ENCODE measurements at regions not wholly inside any gene's neighbourhood (a gene's known extent, or its start where the extent isn't known, plus 50 kb on each side); places are given as distances from the start of the nearest gene placed in this dataset.

DNA sequence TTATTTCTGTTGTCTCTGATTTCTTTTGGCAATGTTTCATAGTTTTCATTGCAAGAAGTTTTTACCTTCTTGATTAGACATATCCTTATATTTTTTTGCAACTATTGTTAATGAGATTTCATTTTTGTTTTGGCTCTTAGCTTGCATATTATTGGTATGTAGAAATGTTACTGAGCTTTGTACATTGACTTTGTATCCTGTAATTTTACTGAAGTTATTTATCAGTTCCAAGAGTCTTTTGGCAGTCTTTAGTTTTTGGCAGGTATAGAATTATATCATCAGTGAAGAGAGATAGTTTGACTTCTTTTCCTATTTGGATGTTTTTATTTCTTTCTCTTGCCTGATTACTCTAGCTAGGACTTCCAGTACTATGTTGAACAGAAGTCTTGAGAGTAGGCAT is 375.7 kb downstream of the TDRD3 start:
- no peak for DNase-seq (ENCODE audit: low spot score)

DNA sequence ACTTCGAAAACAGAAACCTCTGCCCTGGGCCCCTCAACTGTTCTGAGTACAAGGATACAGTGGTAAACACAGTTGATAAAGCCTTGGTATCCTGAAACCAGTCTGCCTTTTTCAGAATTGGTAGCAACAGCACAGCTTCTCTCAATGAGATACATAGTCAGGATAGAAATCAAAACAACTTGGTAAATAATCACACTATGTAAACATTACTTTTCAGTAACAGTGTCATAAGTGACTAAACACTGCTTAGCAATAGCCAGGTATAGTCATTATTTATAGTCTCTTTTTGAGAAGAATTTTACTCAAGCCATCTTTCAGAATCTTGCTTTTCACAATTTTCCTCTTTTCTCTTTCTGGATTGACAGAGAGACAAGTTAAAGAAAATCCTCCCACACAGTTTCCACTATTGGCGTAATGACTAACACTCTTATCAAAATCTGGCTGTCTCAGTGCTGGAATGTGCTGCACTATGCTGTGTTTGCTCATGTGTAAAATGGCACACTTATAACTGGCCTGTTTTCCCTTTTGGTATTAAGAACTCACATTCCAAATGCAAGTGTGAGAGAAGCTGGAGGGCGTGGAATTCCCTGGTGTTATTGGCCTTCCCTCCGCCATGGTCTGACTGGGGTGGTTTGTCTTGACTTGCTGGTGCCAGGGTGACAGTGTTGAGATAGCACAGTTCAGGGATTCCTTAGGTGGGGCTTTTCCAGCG is 368.8 kb downstream of the TDRD3 start:
- DNase-seq (ENCODE audit: low spot score) = no peak

DNA sequence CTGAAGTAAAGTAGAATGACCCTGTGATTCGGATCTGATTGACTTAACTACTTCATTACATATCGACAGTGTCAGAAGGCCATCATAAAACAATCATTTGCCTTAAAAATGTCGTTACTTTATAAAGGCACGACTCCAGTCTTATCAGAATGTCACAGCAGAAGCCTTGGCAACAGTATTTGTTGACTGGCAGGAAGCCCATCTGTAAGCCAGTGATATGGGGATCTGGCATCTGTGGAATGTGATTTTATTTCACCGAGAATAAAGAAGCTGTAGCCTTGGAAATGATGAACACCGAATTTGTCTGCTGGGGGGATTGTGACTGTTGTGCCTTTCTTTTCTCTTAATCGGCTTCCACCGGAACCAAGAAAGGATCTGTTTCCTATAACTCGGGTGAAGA is 362.5 kb downstream of the TDRD3 start:
- DNase-seq (ENCODE audit: low spot score) = no peak

DNA sequence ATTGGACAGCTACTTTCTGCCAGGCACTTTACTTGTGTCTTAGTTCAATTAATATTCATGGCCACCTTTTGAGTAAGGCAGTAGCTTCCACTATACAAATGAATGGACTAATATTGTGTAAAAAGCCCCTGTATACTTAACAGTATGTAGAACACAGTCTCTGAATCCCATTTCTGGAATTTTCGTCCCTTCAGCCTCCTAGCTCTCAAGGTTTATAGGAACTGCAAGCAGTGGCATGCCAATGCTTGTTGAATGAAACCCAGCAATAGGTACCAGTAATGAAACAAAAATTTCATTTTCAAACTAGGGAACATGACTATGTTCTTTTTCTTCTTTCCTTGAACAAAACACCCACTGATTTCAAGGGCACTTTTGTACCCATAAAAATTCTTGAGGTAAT is 361.6 kb downstream of the TDRD3 start:
- DNase-seq (ENCODE audit: low spot score) = no peak

DNA sequence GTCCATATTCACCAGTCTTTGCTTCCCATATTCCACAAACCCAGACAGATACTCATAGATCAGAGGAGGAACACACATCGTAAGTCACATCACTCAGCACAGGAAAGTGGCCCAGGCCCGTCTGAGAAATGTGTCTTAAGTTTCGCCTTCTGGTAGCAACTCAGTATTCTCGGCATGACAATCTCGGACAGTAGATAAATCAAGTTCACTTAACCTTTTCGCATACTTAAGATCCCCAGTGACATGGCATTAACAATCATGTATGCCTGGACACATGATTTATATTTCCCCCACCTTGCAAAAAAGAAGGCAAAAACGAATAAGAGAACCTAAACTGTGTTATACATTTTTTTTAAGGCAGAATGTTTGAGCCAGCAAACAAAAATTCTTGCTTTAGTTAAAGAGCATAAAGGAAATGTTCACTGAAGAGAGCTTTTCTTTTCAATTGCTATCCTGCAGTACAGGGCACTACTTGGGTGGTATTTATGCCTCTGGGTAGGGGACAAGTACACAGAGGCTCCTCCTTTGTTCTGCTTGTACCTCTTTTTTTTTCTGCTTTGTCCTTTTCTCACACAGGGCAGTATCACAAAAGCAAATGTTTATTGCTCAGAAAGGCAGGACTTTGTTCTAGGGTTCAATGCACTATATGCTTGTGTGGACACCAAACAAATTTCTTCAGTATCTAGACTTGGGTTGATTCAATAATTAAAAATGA is 360.6 kb downstream of the TDRD3 start:
- DNase-seq (ENCODE audit: low spot score) = no peak

DNA sequence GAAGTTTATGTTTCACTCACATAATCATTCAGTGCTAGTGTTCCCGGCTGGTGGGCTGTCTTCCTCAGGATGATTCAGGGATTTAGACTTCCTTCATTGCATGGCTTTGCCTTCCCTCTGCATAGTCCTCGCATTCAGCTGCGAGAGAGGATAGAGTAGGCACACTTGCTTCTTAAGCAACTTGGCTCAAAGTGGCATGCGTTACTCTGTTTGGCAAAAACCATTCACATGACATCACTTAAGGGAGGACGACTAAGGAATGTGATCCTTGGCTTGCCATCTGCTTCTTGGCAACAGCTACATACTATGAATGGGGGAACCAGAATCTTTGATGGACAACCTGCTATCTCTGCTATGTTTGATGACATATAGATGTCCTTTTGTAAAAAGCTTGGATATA is 359.3 kb downstream of the TDRD3 start:
- DNase-seq (ENCODE audit: low spot score) = no peak

DNA sequence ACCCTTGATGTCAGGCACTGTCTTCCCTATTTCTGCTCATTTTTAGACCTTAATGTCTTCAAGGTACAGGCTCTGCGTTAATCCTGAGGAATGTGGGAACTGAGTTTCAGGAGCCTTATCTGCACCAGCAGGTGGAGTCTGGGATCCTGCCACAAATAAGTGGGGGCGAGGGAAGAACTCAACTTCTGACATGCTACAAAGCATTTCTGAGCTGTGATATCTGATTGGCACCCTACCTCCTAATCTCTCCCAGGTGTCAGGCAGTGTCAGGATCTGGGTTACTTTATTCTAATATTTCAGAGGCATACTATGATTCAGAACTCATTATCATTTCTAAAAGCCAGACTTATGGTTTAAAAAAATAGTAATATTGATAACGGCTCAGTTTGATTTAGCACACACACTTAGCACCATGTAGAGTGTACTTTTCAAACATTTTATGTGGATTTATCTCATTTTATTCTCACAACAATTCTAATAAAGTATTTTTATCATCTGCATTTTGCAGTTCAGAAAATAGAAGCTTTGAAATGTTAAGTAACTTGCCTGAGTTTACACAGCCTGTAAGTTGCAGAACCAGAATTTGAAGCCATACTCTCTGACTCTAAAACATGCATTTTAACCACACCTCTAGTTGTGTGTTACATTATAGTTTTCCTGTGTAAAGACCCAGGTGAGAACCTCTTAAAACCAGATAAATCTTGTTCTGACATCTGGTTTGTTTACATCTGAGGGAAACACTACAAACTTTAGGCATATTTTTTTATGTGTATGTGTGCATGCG is 358.6 kb downstream of the TDRD3 start:
- no peak for DNase-seq (ENCODE audit: low spot score)

DNA sequence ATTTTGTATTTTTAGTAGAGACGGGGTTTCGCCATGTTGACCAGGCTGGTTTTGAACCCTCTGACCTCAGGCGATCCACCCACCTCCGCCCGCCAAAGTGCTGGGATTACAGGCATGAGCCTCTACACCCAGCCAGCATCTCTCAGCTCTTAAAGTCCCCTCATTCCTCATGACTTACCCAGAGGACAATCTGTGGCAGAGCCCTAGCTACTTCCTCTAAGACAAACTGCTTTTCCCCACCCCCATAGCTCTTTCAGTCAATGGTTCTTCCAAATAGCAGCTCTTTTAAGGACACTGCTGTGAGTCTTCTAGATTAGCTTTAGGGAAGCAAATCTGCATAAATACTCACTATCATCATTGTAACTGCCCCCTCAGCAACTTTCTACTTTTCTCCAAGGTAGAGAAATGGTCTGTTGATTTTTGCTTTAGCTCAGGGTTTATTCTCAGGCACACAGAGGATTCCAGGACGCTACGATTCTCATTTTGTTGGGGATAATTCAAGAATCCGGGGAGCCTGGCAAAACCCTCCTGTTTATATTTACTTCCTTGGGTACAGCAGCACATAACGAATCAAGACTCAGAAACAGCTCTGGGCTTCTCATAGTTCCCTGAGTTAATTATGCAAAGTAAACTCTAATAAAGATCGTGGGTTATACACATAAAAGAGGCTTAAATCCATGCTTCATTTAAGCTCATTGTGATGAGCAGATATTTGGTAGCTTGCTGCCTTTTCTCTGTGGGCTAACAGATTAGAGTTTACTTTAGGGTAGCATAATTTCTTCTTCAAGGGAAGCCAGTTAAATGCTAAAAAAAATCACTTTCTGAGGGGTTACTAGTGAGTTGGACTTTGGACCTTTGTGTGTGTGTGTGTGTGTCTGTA is 357.4 kb downstream of the TDRD3 start:
- DNase-seq (ENCODE audit: low spot score) = no peak

DNA sequence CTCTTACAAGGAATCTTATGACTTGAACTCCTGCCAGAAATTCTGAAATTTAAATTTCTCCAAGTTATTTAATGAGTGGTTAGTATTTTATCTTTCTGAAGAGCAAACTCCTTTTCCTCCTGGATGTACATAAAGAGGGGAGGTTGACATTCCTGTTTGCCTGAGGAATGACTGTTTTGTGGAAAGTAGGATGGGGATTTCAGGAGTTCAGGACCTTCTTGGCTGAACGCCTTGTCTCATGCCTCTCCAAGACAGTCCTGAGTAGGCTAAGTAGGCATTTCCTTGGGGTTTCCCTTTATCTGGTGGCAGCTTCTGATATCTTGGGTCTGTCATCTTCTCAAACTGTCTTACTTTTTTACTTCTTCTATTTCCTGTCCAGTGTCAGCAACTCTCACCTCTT is 356.6 kb downstream of the TDRD3 start:
- no peak for DNase-seq (ENCODE audit: low spot score)

DNA sequence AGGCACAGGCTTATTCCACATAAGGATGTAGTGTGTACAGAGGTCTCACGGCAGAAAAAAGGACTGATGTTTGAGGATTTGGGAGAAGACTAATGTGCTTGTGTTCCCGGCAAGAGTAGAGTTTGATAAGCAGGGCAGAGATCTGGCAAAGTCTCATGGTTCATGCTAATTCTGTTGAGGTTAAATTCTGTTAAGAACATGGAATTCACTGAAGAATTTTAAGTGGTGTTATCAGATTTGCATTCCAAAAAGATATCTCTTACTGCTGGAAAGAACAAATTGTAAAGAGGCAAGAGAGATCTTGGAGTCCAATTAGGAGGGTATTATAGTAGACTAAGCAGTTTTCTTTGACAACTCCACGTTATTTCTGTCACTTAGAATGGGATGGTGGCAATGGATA is 348.3 kb downstream of the TDRD3 start:
- no peak for DNase-seq (ENCODE audit: low spot score)

DNA sequence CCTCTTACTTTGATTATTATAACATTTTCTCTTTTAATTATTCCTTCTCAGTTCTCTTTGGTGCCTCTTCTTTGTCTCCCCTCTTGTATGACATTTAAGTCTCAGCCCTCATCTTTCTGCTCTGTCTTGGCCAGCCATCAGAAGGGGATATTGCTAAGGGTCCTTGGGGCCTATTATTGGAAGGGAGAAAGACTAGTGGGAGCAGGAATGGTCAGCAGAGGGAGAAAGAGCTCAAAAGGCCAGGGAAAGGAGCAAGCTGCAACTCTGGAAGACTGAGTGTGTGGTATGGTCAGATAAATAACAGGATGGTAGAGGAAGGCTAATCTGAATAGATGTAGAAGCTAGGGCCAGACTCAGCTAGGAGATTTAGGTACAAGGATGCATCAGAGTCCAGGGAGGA is 336.9 kb downstream of the TDRD3 start:
- no peak for DNase-seq (ENCODE audit: low spot score)

DNA sequence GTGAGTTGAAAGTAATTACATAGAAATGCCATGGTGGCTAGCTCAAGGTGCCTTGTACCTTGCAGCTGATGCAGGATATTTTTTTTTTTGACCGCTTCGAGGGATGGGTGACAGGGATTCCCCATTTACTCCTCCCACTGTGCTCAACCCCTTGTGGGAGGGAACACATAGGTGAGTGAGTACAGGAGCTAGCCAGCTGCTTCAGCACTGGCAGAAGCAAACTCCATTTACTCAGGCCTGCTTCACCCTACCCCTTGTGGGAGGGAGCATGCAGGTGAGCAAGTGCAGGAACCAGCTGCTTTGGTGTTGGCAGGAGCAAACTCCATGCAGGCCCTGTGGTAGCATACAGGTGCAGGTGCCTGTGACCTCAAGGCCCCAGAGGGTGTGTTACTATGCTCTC is 330.1 kb downstream of the TDRD3 start:
- no peak for DNase-seq (ENCODE audit: low spot score)

DNA sequence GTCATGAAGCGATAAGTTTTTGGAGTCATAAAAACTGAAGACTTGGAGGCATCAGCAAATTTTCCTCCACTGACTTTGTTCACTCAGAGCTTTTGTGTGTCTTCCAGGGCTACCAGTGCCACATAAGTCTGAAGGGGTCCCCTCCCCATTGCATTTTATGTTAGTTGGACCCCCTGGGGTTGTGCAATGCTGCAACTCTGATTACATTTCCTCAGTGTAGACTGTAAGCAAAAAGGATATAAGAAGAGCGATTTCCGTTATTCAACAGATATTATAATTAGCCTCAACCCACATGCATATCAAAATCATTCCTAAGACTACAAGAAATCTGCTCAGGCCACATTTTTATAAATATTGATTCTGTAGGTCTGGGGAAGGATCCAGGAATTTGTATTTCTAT is 324.0 kb downstream of the TDRD3 start:
- no peak for DNase-seq (ENCODE audit: low spot score)

DNA sequence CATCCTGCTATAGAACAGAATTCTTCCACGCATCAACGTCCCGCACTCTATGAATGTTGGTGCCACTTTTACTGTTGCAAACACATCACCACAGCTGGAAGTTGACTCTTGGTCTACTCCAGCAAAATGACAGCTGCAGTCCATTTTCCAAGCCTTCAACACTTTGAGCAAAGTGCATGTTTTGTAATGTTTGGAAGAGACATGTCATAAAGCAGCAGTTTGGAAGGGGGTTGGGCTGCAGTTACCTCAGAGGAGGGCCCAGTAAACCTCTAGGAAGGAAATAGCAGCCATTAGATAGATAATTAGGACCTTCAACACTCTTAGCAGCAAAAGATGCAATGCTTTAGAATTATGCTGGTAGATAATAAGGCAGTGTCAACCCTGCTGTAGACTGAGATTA is 323.6 kb downstream of the TDRD3 start:
- no peak for DNase-seq (ENCODE audit: low spot score)

DNA sequence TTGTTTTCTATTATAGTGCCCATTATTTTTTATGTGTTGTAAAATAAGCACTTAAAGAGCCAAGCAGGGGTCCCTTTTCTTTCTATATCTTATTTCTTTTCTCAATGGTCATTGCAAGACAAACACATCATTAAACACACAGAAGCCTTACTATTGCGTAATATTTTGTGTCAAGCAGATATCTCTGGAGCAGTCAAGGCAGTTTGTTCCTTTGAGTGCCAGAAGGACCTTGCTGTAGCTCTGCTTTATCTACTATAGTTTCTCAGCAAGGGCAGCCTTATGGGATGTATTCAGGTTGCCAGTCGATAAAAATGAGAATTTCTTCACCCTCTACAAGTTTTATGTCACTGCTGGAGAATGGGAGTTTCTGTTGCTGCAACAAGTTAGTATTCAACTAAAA is 319.3 kb downstream of the TDRD3 start:
- no peak for DNase-seq (ENCODE audit: low spot score)

DNA sequence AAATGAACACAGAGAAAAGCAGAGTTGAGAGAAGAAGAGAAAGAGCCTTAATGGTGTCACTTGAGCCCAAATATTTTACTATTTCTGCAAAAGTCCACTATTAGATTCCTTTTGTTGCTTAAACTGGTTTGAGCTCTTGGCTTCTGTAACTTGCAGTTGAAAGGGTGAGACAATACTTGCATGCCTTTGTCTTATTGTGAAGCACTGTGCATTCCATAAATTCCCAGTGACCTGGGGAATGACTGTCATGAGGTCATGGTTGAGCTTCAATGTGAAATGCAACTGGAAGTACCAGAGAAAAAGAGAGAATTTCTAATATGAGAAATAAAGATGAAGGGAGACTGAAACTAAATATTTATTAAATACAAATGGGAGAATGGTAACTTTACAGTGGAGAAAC is 310.9 kb downstream of the TDRD3 start:
- DNase-seq (ENCODE audit: low spot score) = no peak

DNA sequence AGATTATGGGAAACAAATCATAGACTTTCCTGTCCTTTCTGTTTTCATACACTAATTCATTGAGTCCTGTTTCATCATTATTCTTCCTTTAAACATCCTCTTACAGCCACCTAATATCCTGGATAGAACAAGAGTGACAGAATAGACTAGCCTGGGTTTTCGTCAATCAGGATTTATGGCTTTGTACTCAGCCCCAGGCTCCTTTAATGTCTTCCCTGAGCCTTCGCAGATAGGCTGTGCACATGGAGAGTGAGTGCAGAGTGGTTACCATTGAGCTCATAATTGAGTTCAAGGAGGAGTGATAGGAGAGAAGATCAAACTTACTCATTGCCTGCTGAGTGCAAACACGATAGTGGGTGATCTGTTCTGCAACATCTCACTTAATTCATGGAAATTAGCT is 304.9 kb downstream of the TDRD3 start:
- DNase-seq (ENCODE audit: low spot score) = no peak

DNA sequence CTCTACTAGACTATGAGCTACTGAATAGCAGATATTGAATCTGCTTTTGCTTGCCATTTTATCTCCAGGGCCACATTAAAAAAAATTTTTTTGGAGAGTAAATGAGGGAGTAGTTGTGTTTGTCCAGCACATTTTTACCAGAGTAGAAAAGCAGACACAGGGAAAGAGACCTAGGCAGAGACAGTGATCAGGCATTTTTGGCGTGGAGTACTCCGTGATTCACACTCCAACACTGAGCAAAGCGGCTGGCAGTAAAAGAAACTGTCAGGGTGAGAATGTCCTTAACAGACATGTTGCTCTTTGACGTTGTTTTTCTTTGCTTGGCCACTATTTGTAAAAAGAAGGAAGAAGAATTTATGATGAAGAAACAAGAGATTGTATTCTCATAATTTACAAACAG is 304.0 kb downstream of the TDRD3 start:
- DNase-seq (ENCODE audit: low spot score) = no peak

DNA sequence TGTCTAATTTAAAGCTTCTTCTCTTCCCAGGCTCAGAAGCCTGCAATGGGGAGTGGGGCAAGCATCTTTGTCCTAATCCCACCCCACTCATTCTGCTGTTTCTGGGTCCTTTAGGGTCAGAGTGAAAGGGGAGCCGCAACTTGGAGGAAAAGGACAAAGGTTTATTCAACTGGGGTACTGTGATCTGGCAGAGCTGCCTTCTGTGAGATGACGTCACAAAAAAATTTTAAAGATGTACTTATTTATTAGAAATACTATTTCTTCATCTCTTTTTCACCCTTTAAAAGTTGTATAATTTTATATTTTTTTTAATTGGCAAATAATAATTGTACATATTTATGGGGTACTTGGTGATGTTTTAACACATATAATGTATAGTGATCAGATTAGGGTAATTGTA is 302.6 kb downstream of the TDRD3 start:
- DNase-seq (ENCODE audit: low spot score) = no peak

DNA sequence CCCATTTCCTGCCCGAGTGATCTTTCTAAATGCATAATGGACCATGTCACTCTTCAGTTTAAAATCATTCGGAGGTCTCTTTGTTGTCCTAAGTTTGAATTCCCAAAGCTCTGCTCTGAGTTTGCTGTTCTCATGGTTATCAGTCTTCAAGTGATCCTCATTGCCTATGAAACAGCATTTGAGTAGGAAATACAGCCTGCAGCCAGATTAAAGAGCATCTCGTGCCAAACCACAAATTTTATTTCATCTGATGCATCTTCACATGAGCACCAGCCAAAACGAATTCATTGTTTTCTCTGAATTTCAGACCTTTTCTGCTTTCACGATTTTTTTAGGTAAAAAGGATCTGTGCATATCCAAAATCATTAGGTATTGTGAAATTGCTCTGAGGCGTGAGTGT is 299.6 kb downstream of the TDRD3 start:
- DNase-seq (ENCODE audit: low spot score) = no peak

DNA sequence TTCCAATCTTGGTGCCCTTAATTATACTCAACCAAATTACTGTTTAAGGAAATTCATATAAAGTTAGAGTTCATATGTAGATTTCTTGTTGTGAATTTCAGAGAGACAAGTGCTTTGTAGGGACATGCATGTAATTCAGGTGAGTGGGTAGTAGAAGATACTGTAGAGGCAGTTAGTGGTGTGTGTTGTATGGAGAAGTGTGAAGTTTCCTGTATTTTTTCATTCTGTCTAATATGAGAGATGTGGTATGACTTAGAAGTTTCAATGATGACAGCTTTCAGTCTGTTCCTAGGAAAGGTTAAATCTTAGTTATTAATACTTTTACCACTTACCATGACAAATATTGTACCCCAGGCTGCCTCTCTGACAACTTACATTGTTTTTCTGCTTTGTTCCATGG is 294.2 kb downstream of the TDRD3 start:
- no peak for DNase-seq (ENCODE audit: low spot score)

DNA sequence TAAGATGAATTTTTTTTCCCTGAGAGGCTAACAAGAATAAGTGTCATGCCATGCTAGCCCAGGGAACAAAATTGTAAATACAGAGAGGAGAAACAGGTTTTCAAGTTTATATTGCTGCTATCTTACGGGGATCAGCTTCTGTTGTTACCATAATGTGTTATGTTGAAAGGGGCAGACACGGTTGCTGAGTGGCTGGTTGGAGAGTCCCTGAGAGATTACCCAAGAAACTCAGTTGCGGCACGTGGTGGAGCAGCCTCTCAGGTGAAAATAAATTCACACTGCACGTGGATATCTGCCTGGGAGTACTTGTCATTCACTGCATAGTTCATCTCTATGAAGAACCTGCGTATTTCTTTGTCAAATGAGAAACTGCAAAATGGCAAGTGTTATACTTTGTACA is 293.6 kb downstream of the TDRD3 start:
- no peak for DNase-seq (ENCODE audit: low spot score)

All from H4 (cell line).